ENCODE measurements at regions not wholly inside any gene's neighbourhood (a gene's known extent, or its start where the extent isn't known, plus 50 kb on each side); places are given as distances from the start of the nearest gene placed in this dataset.

GRCh38 chr17:79369001-79369400 lies 241.8 kb downstream of the RBFOX3 start:
- TF ChIP-seq SP1 (IDR thresholded peaks at IDR 0.05) (no peak), FOXM1 (IDR thresholded peaks at IDR 0.05; ENCODE audit: borderline replicate concordance) (no peak), TARDBP (IDR thresholded peaks at IDR 0.05) (no peak), SUZ12 (IDR thresholded peaks at IDR 0.05) (no peak), BHLHE40 (IDR thresholded peaks at IDR 0.05; ENCODE audit: borderline replicate concordance) (no peak), L3MBTL2 (conservative IDR thresholded peaks at IDR 0.05) (no peak)
